GM18870 (cell line): ENCODE measurements at regions not wholly inside any gene's neighbourhood (a gene's known extent, or its start where the extent isn't known, plus 50 kb on each side); places are given as distances from the start of the nearest gene placed in this dataset.

Experiments used
- ATAC-seq: cut with Tn5 transposase; IDR thresholded peaks from one replicate; pipeline ENCODE4 v1.9.1; 2021; ENCODE audit warnings: moderate library complexity; ENCODE audit not compliant: unreplicated experiment

- ATAC-seq = no peak
These were observed 173.5 kb downstream of the ZIC1 start for GRCh38 chr3:147582642-147583041.

GRCh38 chr3:147589016-147589415, 179.9 kb downstream of the ZIC1 start:
- ATAC-seq = no peak

- no peak for ATAC-seq
These were observed 195.0 kb downstream of the ZIC1 start for GRCh38 chr3:147604136-147604535.

GRCh38 chr3:147613725-147614124, 204.6 kb downstream of the ZIC1 start:
- peak; percentile 89 for ATAC-seq

- peak; percentile 22 for ATAC-seq
These were observed 205.0 kb downstream of the ZIC1 start for GRCh38 chr3:147614210-147614609.

GRCh38 chr3:147615035-147615434, 205.9 kb downstream of the ZIC1 start:
- ATAC-seq = no peak

- ATAC-seq = no peak
These were observed 207.9 kb downstream of the ZIC1 start for GRCh38 chr3:147616998-147617619.

GRCh38 chr3:147618691-147619090, 209.5 kb downstream of the ZIC1 start:
- no peak for ATAC-seq

GRCh38 chr3:147619921-147620560, 210.9 kb downstream of the ZIC1 start:
- ATAC-seq = no peak

- no peak for ATAC-seq
These were observed 211.7 kb downstream of the ZIC1 start for GRCh38 chr3:147620906-147621305.

GRCh38 chr3:147630921-147631415, 221.8 kb downstream of the ZIC1 start:
- no peak for ATAC-seq

- ATAC-seq = no peak
These were observed 231.6 kb downstream of the ZIC1 start for GRCh38 chr3:147640781-147641180.

GRCh38 chr3:147645761-147646160, 236.6 kb downstream of the ZIC1 start:
- no peak for ATAC-seq

- no peak for ATAC-seq
These were observed 240.3 kb downstream of the ZIC1 start for GRCh38 chr3:147649475-147649874.

- no peak for ATAC-seq
These were observed 242.1 kb downstream of the ZIC1 start for GRCh38 chr3:147651107-147651778.

- no peak for ATAC-seq
These were observed 243.6 kb downstream of the ZIC1 start for GRCh38 chr3:147652651-147653366.

- ATAC-seq = no peak
These were observed 244.3 kb downstream of the ZIC1 start for GRCh38 chr3:147653367-147653923.

GRCh38 chr3:147654827-147655226, 245.7 kb downstream of the ZIC1 start:
- ATAC-seq = no peak

- ATAC-seq = no peak
These were observed 246.1 kb downstream of the ZIC1 start for GRCh38 chr3:147655236-147655635.

- no peak for ATAC-seq
These were observed 246.9 kb downstream of the ZIC1 start for GRCh38 chr3:147656023-147656422.

- ATAC-seq = no peak
These were observed 252.8 kb downstream of the ZIC1 start for GRCh38 chr3:147661916-147662315.
